ENCODE measurements at regions not wholly inside any gene's neighbourhood (a gene's known extent, or its start where the extent isn't known, plus 50 kb on each side); places are given as distances from the start of the nearest gene placed in this dataset.

DNA sequence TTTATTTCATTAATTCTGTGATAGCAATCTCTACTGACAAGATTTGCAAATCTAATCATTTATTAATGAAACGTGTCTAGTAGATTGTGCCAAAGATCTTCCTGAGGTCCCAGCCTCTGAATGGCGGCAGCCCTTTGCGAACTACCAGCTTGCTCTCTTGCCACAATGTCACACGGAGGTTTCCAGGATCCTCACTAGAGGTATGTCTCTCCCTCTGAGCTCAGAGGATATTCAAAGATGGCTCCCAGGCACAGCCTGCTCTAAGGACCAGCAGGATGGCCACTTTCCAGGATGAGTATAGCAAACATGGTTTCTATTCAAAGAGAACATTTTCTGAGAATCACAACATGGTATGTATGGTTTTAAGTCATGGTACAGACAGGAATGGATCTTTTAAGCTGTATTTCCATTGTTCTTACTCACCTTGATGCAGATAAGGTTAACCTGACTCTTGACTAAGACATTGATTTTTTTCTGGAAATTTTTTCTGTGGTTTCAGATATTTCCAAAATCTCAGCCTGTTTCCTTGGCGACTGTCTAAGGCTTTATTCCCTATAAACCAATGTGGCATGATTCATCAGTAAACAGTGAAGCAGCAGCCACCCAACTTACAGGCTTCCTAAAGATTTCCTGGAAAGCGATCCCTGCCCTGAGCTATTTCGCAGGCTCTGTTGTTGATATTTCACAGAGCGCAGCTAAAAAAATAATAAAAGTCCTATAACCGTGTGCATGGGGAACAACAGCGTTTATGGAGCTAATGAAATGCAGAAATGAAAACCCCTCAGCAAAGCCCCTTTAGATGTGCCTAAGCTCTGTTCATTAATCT, 54.1 kb upstream of the KLF7 start:
- H3K9me3 ChIP-seq (ENCODE audit: insufficient read depth, low read depth): no peaks in the 10 kb centered on the region
- no peaks in the 10 kb centered on the region for H3K36me3 ChIP-seq (ENCODE audit: low read depth)
- no peaks in the 10 kb centered on the region for H3K9me2 ChIP-seq (ENCODE audit: insufficient read depth)
- CTCF ChIA-PET: interaction anchor here (0.5 kb wide), 1 partner anchor 11 kb away, joined by 7 read pairs; no protein-coding TSS in a partner anchor
- POLR2A ChIA-PET (ENCODE audit: unreplicated experiment): interaction anchor here (0.6 kb wide), 2 partner anchors 38 to 119 kb away, joined by 3 to 6 read pairs; no protein-coding TSS in a partner anchor
- TF ChIP-seq EZH2 (IDR thresholded peaks at IDR 0.05; ENCODE audit: low read depth) (no peak), CTCF (conservative IDR thresholded peaks at IDR 0.05) (no peak)
- H3K27me3 ChIP-seq (ENCODE audit: insufficient read depth, low read depth): no peaks in the 10 kb centered on the region
- 0 out of 2 replicates have a peak, but pooled peaks cover 4% of the 10 kb centered on the region for H3K4me1 ChIP-seq (replicated peaks; ENCODE audit: insufficient read depth)
- no peaks in the 10 kb centered on the region for H3K79me2 ChIP-seq (ENCODE audit: low read depth)
- H3F3A ChIP-seq (ENCODE audit: insufficient read depth, low read depth): no peaks in the 10 kb centered on the region
- no peak overlapping the region for H3K27ac ChIP-seq
- DNase-seq: peak; percentile 19 to 82
- H3K4me3 ChIP-seq: no peak overlapping the region
- H4K20me1 ChIP-seq (ENCODE audit: insufficient read depth): no peaks in the 10 kb centered on the region
- H2AFZ ChIP-seq: no peak overlapping the region
- BruUV-seq (replicated peaks): no TSS peak
- intact Hi-C loops (cut with micrococcal nuclease; ENCODE audit: unreplicated experiment): no loop called here
- H3K4me2 ChIP-seq: peak overlapping the region; percentile 61

DNA sequence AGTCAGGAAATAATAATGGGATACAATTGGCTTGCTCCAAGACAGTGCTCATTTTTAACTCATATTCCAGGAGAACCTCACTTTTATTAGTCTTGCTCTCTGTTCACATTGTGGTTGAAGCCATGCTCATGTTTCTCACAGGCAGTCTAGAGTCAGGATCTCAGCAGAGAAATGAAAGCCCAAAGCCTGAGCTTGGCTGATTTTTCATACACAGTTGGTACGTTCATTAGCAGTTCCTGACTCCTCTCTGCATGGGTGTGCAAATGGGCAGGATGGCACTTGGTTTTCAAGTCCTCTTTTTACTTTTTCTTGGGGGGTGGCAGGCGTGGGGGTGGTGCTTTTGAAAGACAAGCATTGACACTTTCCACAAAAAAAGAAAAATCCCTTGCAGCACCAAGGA, 56.0 kb upstream of the KLF7 start:
- intact Hi-C loops (cut with micrococcal nuclease; ENCODE audit: unreplicated experiment): no loop called here
- ChIA-PET POLR2A (ENCODE audit: unreplicated experiment) (no interaction called here), CTCF (interaction anchor here (0.7 kb wide), 1 partner anchor 75 kb away, joined by 3 read pairs; no protein-coding TSS in a partner anchor)
- Histone ChIP-seq H2AFZ (no peak overlapping the region), H3K4me3 (no peak overlapping the region), H3K4me1 (replicated peaks; ENCODE audit: insufficient read depth) (peaks cover 4% of the 10 kb centered on the region; the same call in 1 of the 2 replicates), H3F3A (ENCODE audit: insufficient read depth, low read depth) (no peaks in the 10 kb centered on the region), H3K27me3 (ENCODE audit: insufficient read depth, low read depth) (no peaks in the 10 kb centered on the region), H3K9me3 (ENCODE audit: insufficient read depth, low read depth) (no peaks in the 10 kb centered on the region), H3K9me2 (ENCODE audit: insufficient read depth) (no peaks in the 10 kb centered on the region), H3K27ac (no peak overlapping the region), H3K36me3 (ENCODE audit: low read depth) (no peaks in the 10 kb centered on the region), H3K79me2 (ENCODE audit: low read depth) (no peaks in the 10 kb centered on the region), H4K20me1 (ENCODE audit: insufficient read depth) (no peaks in the 10 kb centered on the region), H3K4me2 (no peak overlapping the region)
- DNase-seq: no peak
- TF ChIP-seq CTCF (conservative IDR thresholded peaks at IDR 0.05) (no peak), EZH2 (IDR thresholded peaks at IDR 0.05; ENCODE audit: low read depth) (no peak)
- no TSS peak for BruUV-seq (replicated peaks)

- H3K4me1 ChIP-seq (replicated peaks; ENCODE audit: insufficient read depth): peaks cover 4% of the 10 kb centered on the region; the same call in 1 of the 2 replicates
- H3K79me2 ChIP-seq (ENCODE audit: low read depth): no peaks in the 10 kb centered on the region
- DNase-seq: no peak
- TF ChIP-seq EZH2 (IDR thresholded peaks at IDR 0.05; ENCODE audit: low read depth) (no peak), CTCF (conservative IDR thresholded peaks at IDR 0.05) (no peak)
- intact Hi-C loops (cut with micrococcal nuclease; ENCODE audit: unreplicated experiment): no loop called here
- H3K9me3 ChIP-seq (ENCODE audit: insufficient read depth, low read depth): no peaks in the 10 kb centered on the region
- ChIA-PET POLR2A (ENCODE audit: unreplicated experiment) (no interaction called here), CTCF (interaction anchor here (0.6 kb wide), 1 partner anchor 108 kb away, joined by 4 read pairs; no protein-coding TSS in a partner anchor)
- no peaks in the 10 kb centered on the region for H3K36me3 ChIP-seq (ENCODE audit: low read depth)
- no peaks in the 10 kb centered on the region for H3F3A ChIP-seq (ENCODE audit: insufficient read depth, low read depth)
- H3K9me2 ChIP-seq (ENCODE audit: insufficient read depth): no peaks in the 10 kb centered on the region
- no peak overlapping the region for H2AFZ ChIP-seq
- H4K20me1 ChIP-seq (ENCODE audit: insufficient read depth): no peaks in the 10 kb centered on the region
- H3K27ac ChIP-seq: no peak overlapping the region
- no peaks in the 10 kb centered on the region for H3K27me3 ChIP-seq (ENCODE audit: insufficient read depth, low read depth)
- BruUV-seq (replicated peaks): no TSS peak
- no peak overlapping the region for H3K4me2 ChIP-seq
- H3K4me3 ChIP-seq: no peak overlapping the region
These were observed 57.3 kb upstream of the KLF7 start for GRCh38 chr2:207223051-207223450.

All from PC-9 (cell line).